OCI-LY3 (cell line): ENCODE measurements at regions not wholly inside any gene's neighbourhood (a gene's known extent, or its start where the extent isn't known, plus 50 kb on each side); places are given as distances from the start of the nearest gene placed in this dataset.

Source experiments
- CTCF ChIP-seq: fragments of 200-600, 300-600 bp; sonication (generic); IDR thresholded peaks from 2 replicates; pipeline ENCODE4 v1.5.1; 2014; ENCODE audit warnings: antibody characterized with exemption, low read length, low read depth
- EZH2phosphoT487 ChIP-seq: fragments of 200-600 bp; shearing (Covaris generic); IDR thresholded peaks from 2 replicates; pipeline ENCODE4 v1.6.1; 2018; ENCODE audit warnings: antibody characterized with exemption, mixed run types, low read depth

DNA sequence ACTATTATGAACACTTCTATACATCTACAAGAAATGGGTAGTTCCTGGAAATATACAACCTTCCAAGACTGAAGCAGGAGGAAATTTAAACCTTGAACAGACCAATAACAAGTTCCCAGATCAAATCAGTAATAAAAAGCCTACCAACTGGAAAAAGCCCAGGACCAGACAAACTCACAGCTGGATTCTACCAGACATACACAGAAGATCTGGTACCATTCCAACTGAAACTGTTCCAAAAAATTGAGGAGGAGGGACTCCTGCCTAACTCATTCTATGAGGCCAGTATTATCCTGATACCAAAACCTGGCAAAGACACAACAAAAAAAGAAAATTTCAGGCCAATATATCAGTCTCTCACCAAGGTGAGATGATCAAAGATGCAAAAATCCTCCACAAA lies 189.4 kb downstream of the RPS29 start:
- no peak for TF ChIP-seq CTCF
- TF ChIP-seq EZH2phosphoT487: no peak
